Stimulated activated CD4-positive, alpha-beta T cell treated with anti-CD3 and anti-CD28 coated beads, Interleukin-2, amount 100 ng/mL, for 4 hours (primary cell): ENCODE measurements at regions not wholly inside any gene's neighbourhood (a gene's known extent, or its start where the extent isn't known, plus 50 kb on each side); places are given as distances from the start of the nearest gene placed in this dataset.
"Not testable (repeated sequence)": the region's sequence is repeated elsewhere in the genome, so short reads cannot be mapped to it uniquely, and the experiment has no call there.

Experiments used
- DNase-seq: peaks from one replicate; pipeline ENCODE4 v3.0.0-alpha.2; 2020; ENCODE audit warnings: low read depth

- DNase-seq, result no peak
Measured at GRCh38 chr18:66867653-66868052, 263.8 kb upstream of the CDH19 start.

- not testable (repeated sequence) for DNase-seq
Measured at GRCh38 chr18:66866427-66866940, 262.6 kb upstream of the CDH19 start.

DNA sequence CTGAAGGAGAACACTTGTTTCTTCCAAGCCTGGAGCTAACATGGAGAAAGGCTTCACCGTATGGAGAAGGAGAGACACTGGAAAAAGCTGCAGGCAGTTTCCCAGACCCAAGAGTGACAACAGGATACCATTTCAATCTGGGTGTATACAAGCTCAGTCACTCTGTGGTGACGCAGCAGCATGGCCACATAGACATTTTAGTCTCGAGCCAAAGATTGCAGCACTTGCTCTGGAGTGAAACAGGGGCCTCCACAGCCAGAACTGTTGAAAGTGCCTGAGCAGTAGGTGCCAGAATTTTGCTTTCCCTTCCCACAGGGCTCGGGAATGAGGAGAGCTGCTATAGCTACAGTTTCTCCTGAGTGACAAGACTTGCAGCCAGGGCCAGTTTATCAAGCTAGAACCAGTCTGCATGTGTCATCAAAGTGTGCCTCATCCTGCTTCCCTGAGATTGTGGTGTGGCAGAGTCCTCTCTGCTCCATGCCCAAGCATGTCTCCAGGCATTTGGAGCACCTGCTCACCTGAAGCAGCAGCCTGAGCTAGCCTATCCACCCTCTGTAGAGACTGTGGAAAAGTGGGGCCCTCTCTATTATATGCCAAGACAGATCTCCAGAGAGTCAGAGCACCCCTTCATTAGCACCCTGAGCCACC is 234.6 kb upstream of the CDH19 start:
- DNase-seq, result no peak

DNA sequence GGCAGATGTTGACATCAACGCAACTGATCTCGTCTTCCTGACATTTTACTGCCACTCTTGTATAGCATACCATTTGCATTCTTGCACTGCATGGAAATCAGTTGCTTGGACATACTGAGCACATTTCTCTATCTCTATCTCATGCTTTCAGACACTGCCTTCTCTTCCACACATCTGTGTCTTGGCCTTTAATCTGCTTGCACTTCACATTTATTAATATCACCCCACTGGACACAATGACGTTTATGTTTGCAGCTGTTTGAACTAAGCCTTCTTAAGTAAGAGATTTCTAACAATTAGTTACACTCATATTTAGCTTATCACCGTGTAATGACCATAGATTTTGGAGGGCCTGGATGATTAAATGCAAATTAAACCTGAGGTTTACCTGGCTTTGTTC is 229.8 kb upstream of the CDH19 start:
- no peak for DNase-seq

GRCh38 chr18:66826211-66826610 is 222.3 kb upstream of the CDH19 start:
- DNase-seq, result no peak

GRCh38 chr18:66825347-66825746 is 221.5 kb upstream of the CDH19 start:
- no peak for DNase-seq

DNA sequence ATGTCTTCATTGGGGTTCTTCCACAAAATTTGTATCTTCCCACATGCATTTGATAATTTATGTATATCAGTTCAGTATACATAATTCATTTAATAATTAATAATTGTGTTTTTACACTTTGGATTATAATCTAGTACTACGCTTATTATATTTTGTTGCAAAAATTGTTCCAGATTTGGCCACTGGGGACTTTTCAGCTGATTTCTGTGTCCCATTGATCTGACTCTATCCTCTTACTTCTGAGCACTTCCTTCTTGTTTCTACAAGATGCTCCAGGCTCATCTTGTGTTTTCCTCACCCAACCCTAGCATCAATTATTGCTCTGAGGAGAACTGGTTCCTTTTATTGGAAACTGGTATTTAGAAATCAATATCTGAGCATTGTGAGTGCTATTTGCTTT is 215.3 kb upstream of the CDH19 start:
- no peak for DNase-seq

- DNase-seq, result no peak
Measured at GRCh38 chr18:66813138-66813537, 209.2 kb upstream of the CDH19 start.

GRCh38 chr18:66795051-66795450 is 191.2 kb upstream of the CDH19 start:
- DNase-seq, result no peak

- DNase-seq, result no peak
Measured at GRCh38 chr18:66792466-66792865, 188.6 kb upstream of the CDH19 start.

- DNase-seq, result no peak
Measured at GRCh38 chr18:66780609-66781008, 176.7 kb upstream of the CDH19 start.

DNA sequence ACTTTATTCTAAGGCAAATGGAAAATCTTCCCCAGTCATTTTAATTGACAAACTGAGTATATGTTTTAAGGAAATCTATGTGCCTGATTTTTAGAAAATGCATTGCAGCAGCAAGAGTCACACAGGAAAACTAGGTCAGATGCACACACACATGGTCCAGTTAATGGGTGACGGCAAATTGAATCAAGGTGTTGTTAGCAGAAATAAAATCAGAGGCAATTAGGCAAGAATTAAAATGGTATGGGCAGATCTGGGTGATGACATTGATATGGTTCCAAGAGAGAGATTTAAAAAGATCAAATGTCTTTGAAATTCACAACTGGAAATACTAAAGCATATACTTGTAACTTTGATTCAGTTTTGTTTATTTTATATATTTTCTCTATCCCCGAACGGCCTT is 174.2 kb upstream of the CDH19 start:
- DNase-seq, result no peak

GRCh38 chr18:66769375-66769774 is 165.5 kb upstream of the CDH19 start:
- no peak for DNase-seq

DNA sequence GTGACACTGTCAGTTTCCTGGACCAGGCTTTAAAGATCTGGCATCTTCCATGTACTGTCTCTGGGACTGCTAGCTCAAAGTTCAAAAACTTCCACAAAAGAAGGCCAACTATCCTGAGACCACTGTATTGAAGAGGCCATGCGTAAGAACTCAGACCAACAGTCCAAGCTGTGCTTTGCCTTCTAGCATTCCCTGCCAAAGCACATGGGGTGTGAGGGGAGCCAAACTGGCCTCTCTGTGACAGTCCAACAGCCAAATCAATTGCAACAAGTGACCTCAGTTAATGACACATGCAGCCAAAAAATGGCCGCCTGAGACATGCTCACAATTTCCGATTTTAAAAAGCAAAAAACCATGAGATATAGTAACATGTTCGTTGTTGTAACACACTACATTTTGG is 160.3 kb upstream of the CDH19 start:
- DNase-seq, result no peak

DNA sequence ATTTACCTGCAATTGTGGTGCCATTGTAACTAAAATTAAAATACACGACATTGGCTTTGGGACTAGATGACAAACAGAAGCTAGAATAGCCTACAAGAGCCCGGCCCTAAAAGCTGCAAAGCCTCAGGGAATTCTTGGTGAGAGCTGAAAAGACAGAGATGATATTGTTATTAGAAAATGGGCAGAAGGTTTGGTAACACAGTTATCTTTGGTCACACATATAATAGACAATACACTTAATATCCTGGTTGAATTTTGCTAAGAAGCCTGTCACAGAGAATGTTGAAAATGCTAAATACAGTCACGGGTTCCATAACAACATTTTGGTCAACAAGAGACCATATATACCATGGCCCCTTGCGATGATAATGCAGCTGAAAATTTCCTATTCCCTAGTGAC is 157.3 kb upstream of the CDH19 start:
- no peak for DNase-seq

DNA sequence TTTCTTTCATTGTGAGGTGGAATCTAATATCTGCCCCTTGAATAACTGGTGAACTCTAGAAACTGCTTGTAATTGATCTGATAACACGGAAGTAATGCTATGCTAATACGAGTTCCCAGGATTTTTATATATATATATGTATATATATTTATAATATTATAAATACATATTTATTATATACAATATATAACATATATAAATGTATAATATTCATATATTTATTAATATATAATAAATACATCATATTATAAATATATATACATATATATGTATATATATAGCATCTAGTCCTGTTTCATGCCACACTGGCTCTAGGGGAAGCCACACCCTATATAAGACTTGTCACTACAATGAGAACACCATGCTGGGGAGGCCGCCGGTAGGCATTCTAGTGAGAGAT is 156.7 kb upstream of the CDH19 start:
- no peak for DNase-seq

DNA sequence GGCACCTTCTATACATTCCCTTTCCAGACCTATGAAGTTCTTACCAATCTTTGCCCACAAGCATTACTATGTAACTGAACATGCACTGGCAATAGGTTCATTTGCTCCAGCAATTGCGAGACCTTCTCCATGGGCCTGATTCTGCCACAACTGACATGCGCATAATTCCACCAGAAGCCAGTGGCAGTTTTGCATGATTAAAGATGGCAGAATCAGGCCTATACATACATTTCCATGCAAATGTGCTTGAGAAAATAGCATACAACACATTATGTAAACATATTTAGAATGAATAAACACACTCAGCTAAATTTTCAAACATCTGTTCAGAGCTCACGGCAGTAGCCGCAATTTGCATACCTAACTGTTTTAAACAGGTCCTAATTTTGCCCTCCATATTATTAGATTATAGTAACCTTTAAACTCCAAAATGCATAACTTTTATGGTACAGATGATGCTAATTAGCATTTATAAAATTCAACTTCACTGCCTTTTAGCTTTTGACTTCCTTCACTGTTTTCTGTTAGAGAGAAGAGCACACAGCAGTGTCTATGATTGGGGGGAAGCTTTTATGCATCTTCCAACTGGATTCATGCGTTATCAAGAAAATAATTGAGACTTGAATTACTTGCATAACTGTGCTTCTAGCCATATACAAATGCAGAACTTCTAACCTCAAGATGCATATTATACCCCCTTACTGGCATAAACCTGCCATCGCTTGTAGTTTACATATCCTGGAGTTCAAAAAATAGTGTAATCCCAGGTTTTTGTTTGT is 155.3 kb upstream of the CDH19 start:
- no peak for DNase-seq

- no peak for DNase-seq
Measured at GRCh38 chr18:66757946-66758345, 154.1 kb upstream of the CDH19 start.

DNA sequence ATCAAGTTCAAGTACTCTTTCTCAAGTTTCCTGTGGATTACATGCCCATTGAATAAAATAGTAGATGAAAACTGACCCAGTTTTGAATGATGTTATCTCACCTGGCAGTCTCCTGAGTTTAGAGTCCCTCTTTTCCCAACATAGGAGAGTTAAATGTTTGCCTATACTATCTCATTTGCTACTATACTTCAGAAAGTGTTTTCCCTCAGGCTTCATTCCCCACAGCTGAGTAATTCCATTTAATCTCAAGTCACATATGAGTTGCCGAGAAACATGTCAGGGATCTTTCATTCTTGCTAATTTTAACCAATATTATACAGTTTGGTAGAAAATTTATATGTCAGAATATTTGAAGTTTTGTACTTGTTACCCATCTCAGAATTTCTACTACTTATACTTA is 150.4 kb upstream of the CDH19 start:
- DNase-seq, result no peak

- no peak for DNase-seq
Measured at GRCh38 chr18:66752733-66753132, 148.8 kb upstream of the CDH19 start.

GRCh38 chr18:66749481-66750035 is 145.7 kb upstream of the CDH19 start:
- no peak for DNase-seq

GRCh38 chr18:66749030-66749429 is 145.1 kb upstream of the CDH19 start:
- DNase-seq, result no peak

DNA sequence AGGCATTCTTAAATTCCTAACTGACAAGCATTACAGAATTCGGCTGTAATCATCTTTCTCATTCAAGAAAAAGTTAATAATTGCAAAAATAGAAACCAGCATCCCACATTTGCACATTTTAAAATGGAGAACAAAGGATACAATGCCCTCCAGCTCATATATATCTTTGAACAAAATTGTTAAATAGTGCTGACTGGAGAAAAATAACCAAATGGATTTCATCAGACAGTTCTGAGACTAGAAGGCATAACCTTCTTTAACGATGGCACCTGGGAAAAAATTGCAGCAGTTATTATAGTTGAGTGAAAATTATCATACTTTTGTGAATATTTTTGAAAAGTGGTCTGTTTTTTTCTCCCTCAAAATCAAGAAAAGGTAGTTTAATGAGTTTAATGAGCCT is 138.9 kb upstream of the CDH19 start:
- no peak for DNase-seq
